ENCODE measurements at regions not wholly inside any gene's neighbourhood (a gene's known extent, or its start where the extent isn't known, plus 50 kb on each side); places are given as distances from the start of the nearest gene placed in this dataset.

GRCh38 chr5:152723482-152723881, 318.4 kb upstream of the NMUR2 start:
- TF ChIP-seq CTCF (IDR thresholded peaks at IDR 0.05; ENCODE audit: insufficient read depth, low read depth, low read length) (no peak), EZH2 (IDR thresholded peaks at IDR 0.05; ENCODE audit: insufficient read depth, low read length) (no peak)

Data from astrocyte (in vitro differentiated cells and primary cell).